NCI-H82 treated with DMSO at 0.1 percent for 48 hours (cell line): ENCODE measurements at regions not wholly inside any gene's neighbourhood (a gene's known extent, or its start where the extent isn't known, plus 50 kb on each side); places are given as distances from the start of the nearest gene placed in this dataset.
"Not testable (repeated sequence)": the region's sequence is repeated elsewhere in the genome, so short reads cannot be mapped to it uniquely, and the experiment has no call there.

Experiments used
- DNase-seq: peaks from one replicate; lab custom pipeline; 2025; ENCODE audit not compliant: unreplicated experiment; lab: John Stamatoyannopoulos, UW

DNA sequence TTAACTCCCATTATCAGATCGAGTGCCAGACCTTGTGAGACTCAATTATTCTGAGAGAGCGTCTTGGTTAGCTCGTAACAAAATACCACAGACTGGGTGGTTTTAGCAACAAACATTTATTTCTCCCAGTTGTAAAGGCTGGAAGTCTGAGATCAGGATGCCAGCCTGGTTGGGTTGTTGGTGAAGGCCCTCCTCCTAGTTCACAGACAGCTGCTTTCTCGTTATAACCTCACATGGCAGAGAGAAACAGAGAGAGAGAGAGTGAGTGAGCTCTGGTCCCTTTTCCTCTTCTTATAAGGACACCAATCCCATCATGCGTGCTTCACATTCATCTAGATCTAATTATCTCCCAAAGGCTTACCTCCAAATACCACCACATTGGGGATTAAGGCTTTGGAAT is 114.2 kb upstream of the SLC24A2 start:
- DNase-seq = no peak

DNA sequence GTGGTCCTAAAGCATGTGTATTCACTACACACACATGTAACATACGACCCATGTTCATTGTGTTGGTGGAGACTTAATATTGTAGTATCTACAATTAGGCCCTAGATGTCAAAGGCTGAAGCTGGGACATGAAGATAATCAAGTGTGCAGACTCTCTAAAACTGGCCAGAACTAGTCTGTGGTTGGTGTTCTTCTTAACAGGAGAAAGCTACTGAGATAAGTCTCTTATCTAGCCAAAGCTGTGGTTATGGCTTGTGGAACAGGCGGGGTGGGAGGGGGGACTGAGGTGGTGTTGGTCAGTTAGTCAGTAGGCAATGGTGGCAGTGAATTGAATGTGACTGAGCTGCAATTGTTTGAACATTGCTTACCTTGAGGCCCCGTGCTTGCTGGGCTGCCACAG is 112.7 kb upstream of the SLC24A2 start:
- DNase-seq = no peak

DNA sequence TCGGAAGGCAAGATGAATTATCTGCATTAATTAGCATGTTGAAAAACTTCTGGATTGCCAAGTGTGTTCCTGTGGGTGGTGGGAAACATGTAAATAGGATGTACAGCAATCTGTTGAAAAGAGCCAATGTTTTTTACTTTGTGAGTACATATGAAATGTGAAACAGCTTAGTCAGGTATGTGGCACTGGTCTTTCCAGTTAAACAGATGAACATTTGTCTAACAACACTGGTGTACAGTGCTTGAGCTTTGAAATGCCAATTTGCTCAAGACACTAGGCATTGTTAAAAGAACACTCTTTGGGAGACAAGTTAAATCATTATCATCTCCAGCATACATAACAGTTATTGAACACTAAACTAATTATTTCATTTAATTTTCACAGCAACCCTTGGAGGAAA is 107.3 kb upstream of the SLC24A2 start:
- DNase-seq = no peak

DNA sequence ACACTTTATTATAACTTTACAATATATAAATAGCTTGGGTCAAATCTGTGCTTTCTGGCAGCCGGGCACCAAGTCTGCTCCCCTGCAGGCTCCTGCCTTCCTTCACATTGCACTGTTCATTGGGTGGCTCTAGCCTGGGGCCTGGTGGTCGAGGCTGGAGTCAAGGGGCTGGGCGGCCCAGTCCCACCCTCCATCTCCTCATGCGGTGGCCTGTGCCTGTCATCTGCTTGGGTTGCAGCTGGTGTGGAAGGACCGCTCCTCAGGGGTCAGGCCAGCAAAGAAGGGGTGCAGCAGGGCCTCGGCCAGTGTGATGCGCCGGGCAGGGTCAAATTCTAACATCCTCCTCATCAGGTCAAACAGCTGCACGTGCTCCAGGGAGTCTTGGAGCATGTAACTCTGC is 106.7 kb upstream of the SLC24A2 start:
- not testable (repeated sequence) for DNase-seq

DNA sequence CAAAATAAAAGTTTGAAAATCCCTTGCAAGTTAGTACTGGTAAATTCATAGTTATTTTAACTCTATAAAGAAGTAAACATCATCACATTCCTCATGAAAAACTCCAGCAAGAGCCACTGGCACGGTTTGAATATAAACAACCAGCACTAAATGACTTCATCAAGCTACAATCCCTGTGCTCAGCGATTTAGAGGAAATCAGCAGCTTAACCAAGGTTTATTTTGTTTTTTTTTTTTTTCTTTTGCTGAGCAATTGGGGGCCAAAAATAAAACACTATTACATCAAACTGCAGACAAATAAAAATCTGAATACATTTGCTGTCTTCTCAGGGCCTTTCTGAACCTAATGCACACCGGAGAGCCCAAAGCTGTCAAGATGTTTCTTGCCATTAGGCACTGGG is 106.2 kb upstream of the SLC24A2 start:
- no peak for DNase-seq

DNA sequence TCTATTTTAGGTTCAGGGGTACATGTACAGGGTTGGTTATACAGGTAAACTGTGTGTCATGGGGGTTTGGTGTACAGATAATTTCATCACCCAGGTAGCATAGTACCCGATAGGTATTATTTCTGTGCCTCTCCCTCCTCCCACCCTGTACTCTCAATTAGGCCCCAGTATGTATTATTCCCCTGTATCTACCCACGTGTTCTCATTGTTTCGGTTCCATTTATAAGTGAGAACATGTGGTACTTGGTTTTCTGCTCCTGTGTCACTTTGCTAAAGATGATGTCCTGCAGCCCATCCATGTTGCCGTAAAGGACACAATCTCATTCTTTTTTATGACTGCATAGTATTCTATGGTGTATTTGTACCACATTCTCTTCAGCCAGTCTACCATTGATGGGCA is 96.8 kb upstream of the SLC24A2 start:
- DNase-seq = no peak

DNA sequence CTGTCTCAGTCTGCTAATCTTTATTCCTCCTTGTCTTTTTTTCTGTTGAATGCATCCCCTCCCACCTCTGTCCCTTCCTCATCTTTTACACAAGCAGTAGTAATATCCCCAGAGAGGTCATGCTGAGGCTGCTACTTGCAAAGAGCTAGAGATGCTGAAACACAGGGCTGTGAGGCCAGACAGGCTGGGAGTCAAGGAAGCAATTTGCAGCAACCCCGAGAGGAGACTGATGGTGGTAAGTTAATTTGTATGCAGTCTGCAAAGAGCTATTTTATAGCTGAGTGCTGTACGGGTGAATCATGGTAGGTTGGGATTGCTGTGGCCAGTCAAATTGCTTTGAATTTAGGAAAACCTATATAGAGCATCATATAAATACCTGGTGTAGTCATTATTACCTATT is 90.2 kb upstream of the SLC24A2 start:
- DNase-seq = no peak

DNA sequence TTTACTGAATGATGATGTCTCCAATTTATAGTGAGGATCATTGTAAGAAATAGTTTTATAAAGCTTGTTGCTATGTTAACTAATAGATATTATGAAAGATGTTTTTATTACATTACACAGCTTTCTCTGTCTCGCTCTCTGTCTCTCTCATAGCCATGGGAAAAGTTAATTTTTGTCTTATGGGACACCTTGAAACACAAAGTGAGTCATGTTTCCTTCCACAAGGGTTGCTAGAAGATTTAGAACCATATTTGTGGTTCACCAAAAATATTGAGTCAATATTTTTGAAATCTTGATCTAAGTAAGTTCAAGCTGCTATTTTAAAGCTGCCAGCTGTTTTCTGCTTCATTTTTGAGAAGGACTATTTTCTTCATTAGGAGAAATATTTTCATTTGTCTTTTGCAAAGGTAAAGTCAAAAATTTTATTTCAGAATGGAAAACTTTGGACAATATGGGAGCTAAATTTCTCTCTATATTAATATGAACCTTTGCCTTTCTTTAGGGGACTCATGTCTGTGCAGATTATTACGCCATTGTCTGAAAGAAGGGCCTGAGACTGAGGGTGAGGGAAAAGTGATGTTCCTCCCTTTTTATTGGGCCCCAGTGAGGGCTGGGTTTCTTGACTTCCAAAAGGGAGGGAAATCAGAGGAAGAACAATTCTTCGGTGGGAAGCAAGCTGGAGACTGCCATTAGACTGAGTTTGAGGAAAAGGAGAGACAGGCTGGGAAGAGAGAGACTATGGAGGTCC is 87.9 kb upstream of the SLC24A2 start:
- DNase-seq = no peak

DNA sequence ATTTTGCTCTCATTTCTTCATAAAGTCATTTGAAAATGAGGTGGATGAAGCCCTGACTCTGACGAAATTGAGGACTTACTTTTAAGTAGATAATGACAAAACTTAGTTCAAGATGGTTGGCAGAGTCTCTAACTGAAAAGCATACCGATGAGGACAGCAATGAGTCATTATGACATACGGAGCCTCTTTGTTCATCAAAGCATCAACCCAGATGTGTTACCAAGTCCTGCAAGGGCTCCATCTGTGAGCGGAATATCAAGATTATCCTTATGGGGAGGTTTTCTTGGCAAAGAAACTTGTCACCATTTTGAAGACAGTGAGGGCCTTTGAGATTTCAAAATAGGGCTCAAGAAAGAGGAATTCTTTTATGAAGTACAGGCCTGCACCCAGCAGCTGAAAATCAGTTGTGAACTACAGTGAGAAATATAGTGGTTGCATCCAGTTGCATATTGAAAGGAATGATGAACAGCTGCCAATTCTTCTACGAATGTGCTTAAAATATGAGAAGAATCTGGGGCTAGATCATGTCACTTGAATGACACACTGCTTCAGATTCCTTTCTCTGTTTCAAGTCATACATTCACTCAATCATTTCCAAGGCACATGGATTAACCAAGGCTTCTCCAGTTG is 86.6 kb upstream of the SLC24A2 start:
- no peak for DNase-seq

DNA sequence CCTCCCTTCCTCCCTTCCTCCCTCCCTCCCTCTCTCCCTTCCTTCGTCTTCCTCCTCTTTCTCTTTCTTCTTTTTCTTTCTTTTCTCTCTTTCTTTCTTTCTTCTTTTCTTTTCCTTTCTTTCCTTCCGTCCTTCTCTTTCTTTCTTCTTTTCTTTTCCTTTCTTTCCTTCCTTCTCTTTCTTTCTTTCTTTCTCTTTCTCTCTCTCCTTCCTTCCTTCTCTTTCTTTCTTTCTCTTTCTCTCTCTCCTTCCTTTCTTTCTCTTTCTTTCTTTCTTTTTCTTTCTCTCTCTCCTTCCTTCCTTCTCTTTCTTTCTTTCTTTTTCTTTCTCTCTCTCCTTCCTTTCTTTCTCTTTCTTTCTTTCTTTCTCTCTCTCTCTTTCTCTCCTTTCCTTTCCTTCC is 84.4 kb upstream of the SLC24A2 start:
- DNase-seq = not testable (repeated sequence)

DNA sequence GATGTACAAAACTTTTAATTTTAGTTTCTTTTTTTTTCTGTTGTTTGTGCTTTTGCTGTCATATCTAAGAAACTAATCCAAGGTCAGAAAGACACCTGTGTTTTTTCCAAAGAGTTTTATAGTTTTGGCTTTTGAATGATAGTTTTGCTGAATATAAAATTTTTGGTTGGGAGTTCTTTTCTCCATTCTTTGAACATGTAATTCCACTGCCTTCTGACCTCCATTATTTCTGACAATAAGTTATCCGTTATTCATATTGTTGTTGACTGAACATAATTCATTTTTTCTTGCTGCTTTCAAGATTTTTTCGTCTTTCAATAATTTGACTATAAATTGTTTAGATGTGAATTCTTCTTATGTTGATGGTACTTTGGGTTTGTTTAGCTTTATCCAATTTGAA is 82.2 kb upstream of the SLC24A2 start:
- DNase-seq = no peak

DNA sequence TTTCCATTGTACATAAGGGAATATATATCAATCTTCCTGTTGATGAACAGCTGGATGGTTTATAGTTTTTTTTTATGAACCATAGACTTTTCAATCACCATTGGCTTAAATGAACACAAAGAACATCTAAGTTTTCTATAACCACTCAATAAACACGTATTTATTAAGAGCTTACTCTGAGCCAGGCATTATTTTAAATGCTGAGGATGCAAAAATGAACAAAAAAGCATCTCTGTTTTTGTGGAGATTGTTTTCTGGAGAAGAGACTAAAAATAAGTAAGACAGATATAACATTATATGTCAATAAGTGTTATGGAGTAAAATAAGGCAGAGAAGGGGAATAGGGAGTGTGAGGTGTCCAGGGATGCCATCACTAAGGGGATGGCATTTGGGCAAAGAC is 52.1 kb upstream of the SLC24A2 start:
- no peak for DNase-seq
